NCI-H2196 (cell line): ENCODE measurements at regions not wholly inside any gene's neighbourhood (a gene's known extent, or its start where the extent isn't known, plus 50 kb on each side); places are given as distances from the start of the nearest gene placed in this dataset.
"Not testable (repeated sequence)": the region's sequence is repeated elsewhere in the genome, so short reads cannot be mapped to it uniquely, and the experiment has no call there.

Experiments
- DNase-seq: peaks from one replicate; lab custom pipeline; 2025; ENCODE audit not compliant: unreplicated experiment; lab: John Stamatoyannopoulos, UW

- DNase-seq: no peak
Measured at GRCh38 chr14:22313172-22313801, 275.7 kb downstream of the DAD1 start.

DNA sequence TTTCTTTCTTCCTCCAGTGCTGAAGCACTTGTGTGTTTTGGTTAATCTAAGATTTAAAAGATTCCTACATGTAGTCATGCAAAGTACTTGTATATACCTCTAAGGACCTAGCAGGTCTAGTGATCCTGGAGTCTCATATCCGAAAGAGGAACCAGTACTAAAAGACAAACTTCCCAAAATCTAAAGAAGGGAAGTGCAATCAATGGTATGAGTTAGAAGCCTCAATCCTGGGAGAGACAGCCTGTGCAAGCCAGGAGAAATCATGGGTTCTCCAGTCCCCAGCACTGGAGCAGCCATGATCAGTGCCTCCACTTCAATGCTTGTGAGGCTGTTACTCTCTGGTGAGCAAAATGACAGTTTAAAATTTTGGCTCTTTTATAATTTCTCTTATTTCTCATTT lies 277.4 kb downstream of the DAD1 start:
- no peak for DNase-seq

- no peak for DNase-seq
Measured at GRCh38 chr14:22305607-22306006, 283.4 kb downstream of the DAD1 start.

DNA sequence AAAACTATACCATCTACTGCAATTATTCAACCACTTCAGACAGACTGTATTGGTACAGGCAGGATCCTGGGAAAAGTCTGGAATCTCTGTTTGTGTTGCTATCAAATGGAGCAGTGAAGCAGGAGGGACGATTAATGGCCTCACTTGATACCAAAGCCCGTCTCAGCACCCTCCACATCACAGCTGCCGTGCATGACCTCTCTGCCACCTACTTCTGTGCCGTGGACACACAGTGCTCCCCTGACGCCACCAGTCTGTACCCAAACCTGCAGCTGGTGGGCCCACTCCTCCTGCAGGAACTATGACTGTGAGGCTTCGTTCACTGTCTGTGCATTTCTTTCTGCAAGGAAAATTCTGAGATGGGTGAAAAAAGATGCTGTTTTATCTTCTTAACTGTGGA lies 284.7 kb downstream of the DAD1 start:
- DNase-seq: no peak

- DNase-seq: no peak
Measured at GRCh38 chr14:22303589-22304195, 285.3 kb downstream of the DAD1 start.

DNA sequence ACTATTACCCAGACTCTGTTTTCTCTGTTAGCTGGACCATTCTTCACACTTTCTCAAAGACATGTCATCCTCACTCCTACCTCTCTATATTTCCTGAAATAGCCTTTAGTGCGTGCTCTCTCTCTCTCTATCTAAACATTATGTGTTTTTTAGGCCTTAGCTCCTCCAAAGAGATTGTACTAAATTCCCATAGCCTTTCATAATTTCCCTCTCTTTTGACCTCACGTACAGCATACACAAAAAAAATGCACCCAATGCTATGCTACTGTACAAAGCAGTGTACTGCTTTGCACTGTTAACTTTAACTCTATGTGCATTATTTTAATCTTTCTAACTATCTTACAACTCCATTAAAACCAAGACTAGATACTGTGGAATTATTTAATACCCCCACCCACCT lies 288.4 kb downstream of the DAD1 start:
- no peak for DNase-seq

DNA sequence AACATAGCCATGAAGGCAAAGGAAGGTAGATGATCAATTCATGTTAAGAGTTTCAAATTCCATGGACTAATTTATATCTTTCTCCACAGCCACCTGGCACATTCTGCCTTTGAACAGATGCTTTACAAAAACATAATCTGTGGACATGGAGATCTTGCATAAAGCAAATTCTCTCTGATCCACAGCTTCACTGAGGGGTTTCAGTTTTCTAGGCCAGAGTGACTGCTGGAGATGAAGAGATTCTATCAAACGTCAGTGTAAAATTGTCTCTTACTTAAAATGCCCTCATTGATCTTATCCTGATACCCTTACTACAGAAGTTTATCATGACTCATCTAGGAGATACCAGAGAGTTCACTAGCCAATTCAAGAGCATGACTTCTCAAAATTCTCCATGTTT lies 291.6 kb downstream of the DAD1 start:
- DNase-seq: no peak

DNA sequence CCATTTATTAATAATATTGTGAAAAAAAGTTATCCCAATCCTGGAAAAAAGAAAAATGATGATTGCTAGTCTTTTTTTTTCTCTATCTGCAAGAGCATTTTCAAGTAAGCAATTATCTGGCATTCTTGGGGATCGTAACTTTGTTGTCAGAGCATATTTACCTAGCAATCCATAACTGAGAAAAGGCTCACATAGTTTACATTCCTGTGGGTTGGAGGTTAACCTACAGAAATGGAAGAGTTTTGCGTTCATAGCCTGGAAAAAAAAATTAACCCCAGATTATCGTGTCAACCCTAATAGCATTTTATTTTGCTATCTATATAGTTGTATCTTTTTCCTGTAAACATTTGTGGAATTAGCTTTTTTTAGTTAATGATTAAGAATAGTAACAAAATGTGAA lies 292.3 kb downstream of the DAD1 start:
- no peak for DNase-seq

- DNase-seq: no peak
Measured at GRCh38 chr14:22296088-22296487, 292.9 kb downstream of the DAD1 start.

DNA sequence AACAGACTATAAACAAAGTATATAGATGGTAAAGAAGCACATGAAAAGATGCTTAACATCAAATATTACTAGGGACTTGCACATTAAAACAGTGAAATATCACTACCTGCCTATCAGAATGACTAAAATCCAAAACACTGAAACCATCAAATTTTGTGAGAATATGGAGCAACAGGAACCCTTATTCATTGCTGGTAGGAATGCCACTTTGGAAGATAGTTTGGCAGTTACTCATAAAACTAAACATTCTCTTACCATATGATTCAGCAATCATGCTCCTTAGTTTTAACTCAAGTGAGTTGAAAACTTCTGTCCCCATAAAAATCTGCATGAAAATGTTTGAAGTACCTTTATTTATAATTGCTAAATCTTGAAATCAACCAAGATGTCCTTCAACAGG lies 297.6 kb downstream of the DAD1 start:
- DNase-seq: no peak

GRCh38 chr14:22289570-22289969 lies 299.5 kb downstream of the DAD1 start:
- DNase-seq: no peak

DNA sequence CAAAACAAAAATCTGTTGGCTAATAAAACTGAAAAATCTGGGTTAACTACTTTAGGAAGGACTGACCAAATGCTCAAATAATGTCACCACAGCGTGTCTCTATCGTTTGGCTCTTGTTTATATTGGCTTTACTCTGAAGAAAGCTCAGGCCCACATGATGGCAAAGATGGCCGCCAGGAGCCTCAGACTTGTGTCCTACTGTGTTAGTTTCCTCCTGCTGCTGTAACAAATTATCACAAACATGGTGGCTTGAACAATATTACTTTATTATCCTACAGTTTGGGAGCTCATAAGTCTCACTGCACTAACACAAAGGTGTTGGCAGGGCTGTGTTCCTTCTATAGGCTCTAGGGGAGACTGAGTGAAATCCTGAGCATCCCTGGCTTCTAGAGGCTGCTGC lies 303.0 kb downstream of the DAD1 start:
- no peak for DNase-seq

DNA sequence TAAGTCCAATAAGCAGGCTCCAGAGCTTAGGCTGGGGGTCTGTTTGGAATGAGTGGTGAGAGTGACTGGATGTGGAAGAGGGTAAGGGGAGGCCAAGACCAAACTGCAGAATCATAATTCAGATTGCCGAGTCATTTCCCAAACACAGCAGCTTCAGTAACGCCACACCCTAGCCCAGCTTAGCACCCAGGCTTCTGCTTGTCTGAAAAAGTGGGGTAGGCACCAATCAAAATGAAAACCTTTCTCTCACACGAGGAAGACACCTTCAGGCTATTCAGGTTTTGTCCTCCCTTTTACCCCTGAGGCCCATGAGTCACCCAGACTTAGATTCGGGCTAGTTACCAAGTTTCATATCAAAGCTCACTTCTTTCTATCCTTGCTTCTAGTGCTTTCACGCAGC lies 306.1 kb downstream of the DAD1 start:
- DNase-seq: no peak

DNA sequence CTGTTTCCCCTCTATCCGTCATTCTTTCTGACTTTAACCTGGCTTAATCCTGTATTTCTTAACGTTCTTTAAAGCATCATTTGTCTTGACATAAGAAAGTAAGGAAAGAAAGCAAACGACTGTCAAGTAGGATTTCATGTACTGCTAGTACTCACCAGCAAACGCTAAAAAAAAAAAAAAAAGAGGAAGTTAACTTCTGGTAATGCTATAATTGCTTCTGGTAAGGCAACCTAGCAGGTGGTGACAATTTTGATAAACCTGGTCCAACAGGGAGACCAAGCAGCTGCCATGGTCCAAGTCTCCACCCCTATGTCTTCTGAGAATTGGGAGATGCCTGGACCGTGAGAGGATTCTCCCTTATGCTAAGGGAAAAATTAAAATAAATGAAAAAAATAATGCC lies 306.6 kb downstream of the DAD1 start:
- no peak for DNase-seq

GRCh38 chr14:22281447-22281874 lies 307.6 kb downstream of the DAD1 start:
- not testable (repeated sequence) for DNase-seq

DNA sequence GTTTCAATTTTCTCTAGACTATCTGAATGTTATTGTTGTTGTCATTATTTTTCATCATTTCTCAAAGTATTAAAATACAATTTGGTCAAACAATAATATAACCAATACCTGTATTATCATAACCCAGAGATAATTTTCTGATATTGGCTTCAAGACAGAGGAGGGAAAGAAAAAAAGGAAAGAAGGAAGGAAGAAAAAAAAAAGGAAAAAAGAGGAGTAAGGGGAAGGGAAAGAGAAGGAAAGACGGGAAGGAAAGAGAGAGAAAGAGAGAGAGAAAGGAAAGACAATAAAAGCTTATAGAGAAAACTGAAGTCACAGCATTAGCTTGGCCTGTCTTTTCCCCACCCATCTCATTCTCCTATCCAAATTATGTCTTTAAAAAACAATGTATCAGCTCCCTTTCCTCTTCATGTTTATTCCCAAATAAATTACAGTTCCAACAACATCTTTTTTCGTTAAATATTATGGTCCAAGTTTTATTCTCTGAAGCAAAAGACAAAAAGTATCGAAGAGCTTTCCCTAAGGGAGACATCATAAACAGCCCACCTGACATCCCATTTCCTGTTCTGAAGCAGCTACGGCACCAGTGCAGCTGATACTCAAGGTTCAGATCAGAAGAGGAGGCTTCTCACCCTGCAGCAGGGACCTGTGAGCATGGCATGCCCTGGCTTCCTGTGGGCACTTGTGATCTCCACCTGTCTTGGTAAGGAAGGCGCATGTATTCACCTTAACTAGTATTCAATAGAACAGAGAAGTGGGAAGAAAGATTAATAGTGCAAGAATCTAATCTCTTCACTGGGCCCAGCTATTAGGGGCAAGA lies 308.3 kb downstream of the DAD1 start:
- no peak for DNase-seq

DNA sequence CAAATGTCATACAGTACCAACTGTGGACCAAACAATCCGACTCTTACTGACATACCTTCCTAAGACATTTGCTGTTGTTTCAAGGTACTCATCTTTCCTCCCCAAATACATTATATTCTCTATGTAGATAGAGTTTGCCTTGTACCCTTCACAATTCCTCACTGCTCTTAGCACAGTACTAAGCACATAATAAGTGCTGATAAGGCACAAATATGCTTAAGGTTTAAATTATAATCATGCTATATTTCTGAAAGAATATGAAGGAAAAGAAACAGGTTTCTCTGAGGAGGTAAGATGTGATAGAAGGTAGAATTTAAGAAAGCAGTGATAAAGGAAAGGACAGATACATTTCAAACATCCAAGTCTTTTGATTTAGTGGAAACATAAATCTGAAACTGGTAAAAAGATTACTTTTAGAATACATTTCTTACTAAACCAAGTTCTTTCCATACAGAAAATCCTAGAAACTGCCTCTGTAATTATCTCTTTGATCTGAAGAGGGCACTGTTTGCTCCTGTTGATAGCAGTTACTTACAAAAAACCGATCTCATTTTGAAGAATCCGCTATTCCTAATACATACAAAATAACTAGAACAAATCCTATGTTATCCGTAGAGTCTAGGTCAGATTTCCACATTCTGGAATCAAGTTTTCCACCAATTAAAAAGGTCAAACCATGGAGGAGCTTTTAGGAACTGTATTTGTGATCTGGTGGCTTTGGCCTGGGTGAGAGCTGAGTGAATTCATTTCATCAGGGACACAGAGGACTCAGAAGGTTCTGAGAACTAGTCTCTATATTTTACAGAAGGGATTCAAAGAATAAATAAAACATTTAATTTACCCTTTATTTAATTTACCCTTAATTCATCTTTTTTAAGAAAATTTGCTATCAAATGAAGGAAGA lies 311.9 kb downstream of the DAD1 start:
- DNase-seq: no peak

GRCh38 chr14:22271838-22272799 lies 316.9 kb downstream of the DAD1 start:
- no peak for DNase-seq

DNA sequence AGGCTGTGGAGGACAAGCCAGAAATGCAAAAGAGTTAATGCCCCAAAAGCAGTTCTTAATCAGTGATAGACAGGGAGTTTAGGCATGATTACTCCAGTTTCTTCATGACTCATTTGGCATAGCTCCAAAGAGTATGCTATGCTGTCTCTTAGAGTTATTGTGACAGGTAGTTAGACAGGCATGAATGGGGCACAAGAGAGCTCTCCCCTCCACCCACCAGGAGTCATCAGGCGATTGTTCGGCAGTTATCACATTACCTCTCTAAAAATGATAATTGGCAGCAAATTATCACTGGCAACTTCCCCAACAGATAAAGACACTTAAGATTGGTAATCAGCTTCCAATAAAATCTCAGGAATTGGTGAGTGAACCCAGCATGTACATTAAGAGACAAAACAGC lies 320.1 kb downstream of the DAD1 start:
- no peak for DNase-seq

DNA sequence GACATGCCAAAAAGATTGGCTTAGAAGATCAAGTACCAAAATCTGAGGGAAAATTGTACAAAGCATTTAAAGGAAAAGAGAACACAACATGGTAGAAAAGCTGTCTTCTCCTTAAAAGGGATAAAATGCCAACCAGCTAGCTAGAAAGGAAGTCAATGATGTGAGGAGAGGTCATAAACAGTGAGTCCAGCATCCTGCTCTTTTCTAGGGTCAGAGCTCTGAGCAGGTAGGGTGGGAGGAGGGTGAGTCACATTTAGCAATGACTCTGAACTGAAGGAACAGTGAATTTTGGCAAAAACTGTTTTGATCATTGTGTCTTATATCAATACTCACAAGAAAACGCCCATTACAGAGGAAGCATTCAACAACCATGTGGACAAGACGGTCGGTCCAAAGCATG lies 322.3 kb downstream of the DAD1 start:
- no peak for DNase-seq
